Right lobe of liver (tissue), 6 donors: ENCODE measurements at regions not wholly inside any gene's neighbourhood (a gene's known extent, or its start where the extent isn't known, plus 50 kb on each side); places are given as distances from the start of the nearest gene placed in this dataset.

Experiments
- ATAC-seq, 4 donors: fragments of 200-7000 bp; cut with Tn5 transposase; one replicate each; pipeline ENCODE4 v1.9.1; 2020; ENCODE audit warnings: mild to moderate bottlenecking in 4 of 4, moderate library complexity in 4 of 4
- DNase-seq, 3 donors: peaks; one replicate each; pipeline ENCODE4 v3.0.0-alpha.2; 2020
- H3K27ac ChIP-seq, 3 donors: fragments of 200-600 bp; one replicate each; pipeline ENCODE4 v1.8.0; 2022
- H3K27me3 ChIP-seq, 2 donors: fragments of 200-600 bp; one replicate each; pipeline ENCODE4 v1.8.0; 2022
- H3K36me3 ChIP-seq, 4 donors: fragments of 200-600 bp; sonication (generic) in 1 of 4; one replicate each; pipeline versions ENCODE4 v1.5.1 to v1.8.0; 2017 to 2022; ENCODE audit warnings: control low read depth in 1 of 4
- H3K4me1 ChIP-seq, 4 donors: fragments of 200-600 bp; sonication (generic) in 1 of 4; one replicate each; pipeline versions ENCODE4 v1.5.1 to v1.8.0; 2017 to 2022; ENCODE audit warnings: control low read depth in 1 of 4
- H3K4me3 ChIP-seq, 3 donors: fragments of 200-600 bp; one replicate each; pipeline ENCODE4 v1.8.0; 2022
- H3K9me3 ChIP-seq, 4 donors: fragments of 200-600 bp; sonication (generic) in 1 of 4; one replicate each; pipeline versions ENCODE4 v1.5.1 to v1.8.0; 2017 to 2022; ENCODE audit warnings: control low read depth in 1 of 4
- POLR2A ChIP-seq: fragments of 450-650 bp; IDR thresholded peaks from one replicate; pipeline ENCODE4 v1.6.1; 2017; ENCODE audit warnings: antibody characterized with exemption, mild to moderate bottlenecking
- WGBS: methylation state at CpG from one replicate; pipeline ENCODE4 v1.1.6; 2018; ENCODE audit warnings: low coverage, low lambda C conversion rate; ENCODE audit not compliant: insufficient coverage; ENCODE audit errors: missing lambda C conversion rate; 5-methylcytosine and 5-hydroxymethylcytosine counted together
- intact Hi-C, 2 donors: fragments of 100-400 bp; cut with DNase I; formaldehyde crosslinking; loops; one replicate each; pipeline versions ENCODE4 v1.11.2 to v1.14.1; 2022
- TF ChIP-seq, protein P1 (sequence below), 4 donors: fragments of 200-600 bp in 3 of 4; fragments of 450-650 bp in 1 of 4; IDR thresholded peaks; one replicate each; pipeline versions ENCODE4 v1.5.1 to v1.8.0; 2016 to 2022; ENCODE audit warnings: antibody characterized with exemption in 4 of 4, mild to moderate bottlenecking in 2 of 4
- donor health status: DM: no; HTN: yes; CAD: no.
- donor health status: DM: no; HTN: no; CAD: no.
- donor health status: DM: no; HTN: no; CAD: no.
- donor health status: DM: no; HTN: yes; CAD: no.
- donor health status: DM: no; HTN: yes; CAD: no.

GRCh38 chrX:94551831-94552230 lies 877.8 kb downstream of the FAM133A start:
- DNase-seq (no peak), ATAC-seq (no peak)
- 51% methylated on average over 4 of the region's 4 CpGs for WGBS
- Histone ChIP-seq H3K4me1 (no peaks in the 10 kb centered on the region), H3K27me3 (no peaks in the 10 kb centered on the region), H3K36me3 (no peaks in the 10 kb centered on the region), H3K9me3 (no peaks in the 10 kb centered on the region), H3K27ac (no peak overlapping the region), H3K4me3 (no peak overlapping the region)
- no peak for TF ChIP-seq POLR2A
- TF ChIP-seq, protein P1, sequence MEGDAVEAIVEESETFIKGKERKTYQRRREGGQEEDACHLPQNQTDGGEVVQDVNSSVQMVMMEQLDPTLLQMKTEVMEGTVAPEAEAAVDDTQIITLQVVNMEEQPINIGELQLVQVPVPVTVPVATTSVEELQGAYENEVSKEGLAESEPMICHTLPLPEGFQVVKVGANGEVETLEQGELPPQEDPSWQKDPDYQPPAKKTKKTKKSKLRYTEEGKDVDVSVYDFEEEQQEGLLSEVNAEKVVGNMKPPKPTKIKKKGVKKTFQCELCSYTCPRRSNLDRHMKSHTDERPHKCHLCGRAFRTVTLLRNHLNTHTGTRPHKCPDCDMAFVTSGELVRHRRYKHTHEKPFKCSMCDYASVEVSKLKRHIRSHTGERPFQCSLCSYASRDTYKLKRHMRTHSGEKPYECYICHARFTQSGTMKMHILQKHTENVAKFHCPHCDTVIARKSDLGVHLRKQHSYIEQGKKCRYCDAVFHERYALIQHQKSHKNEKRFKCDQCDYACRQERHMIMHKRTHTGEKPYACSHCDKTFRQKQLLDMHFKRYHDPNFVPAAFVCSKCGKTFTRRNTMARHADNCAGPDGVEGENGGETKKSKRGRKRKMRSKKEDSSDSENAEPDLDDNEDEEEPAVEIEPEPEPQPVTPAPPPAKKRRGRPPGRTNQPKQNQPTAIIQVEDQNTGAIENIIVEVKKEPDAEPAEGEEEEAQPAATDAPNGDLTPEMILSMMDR (IDR thresholded peaks at IDR 0.05), result no peak
- intact Hi-C loops, result no loop called here

DNA sequence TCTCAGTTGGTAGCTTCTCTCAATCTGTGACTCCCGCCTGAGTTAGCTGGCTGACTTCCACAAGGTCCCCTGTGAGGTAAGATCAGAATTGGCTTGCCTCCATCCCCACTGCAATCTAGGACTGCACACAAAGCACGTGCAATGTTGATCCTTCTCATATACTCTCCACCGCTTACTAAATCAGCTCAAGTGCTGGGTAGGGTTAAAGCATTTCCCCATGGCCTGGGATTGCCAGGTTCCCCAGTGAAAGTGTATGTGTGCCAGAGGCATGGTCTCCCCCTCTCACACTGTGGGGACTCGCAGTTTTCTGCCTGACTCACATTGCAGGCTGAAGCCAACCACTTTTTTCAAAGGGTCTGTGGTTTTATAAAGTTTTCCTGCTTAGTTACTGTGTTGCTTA lies 886.9 kb downstream of the FAM133A start:
- intact Hi-C loops, result no loop called here

GRCh38 chrX:94576367-94577004 lies 902.5 kb downstream of the FAM133A start:
- no peak for ATAC-seq
- Histone ChIP-seq H3K4me1 (no peaks in the 10 kb centered on the region), H3K36me3 (no peaks in the 10 kb centered on the region), H3K9me3 (no peaks in the 10 kb centered on the region), H3K27me3 (no peaks in the 10 kb centered on the region), H3K4me3 (no peak overlapping the region), H3K27ac (no peak overlapping the region)
- 27% methylated on average over 2 of the region's 2 CpGs for WGBS
- intact Hi-C loops, result no loop called here
- DNase-seq, result no peak
- no peak for TF ChIP-seq POLR2A
- TF ChIP-seq, protein P1 (IDR thresholded peaks at IDR 0.05), result peak; percentile 16 to 29 (median 20)

More for the DNA sequence above, 886.9 kb downstream of the FAM133A start:
- H3K27ac ChIP-seq, result no peak overlapping the region
- H3K4me3 ChIP-seq, result no peak overlapping the region
- no peaks in the 10 kb centered on the region for H3K27me3 ChIP-seq
- ATAC-seq (no peak), DNase-seq (no peak)
- TF ChIP-seq, protein P1 (IDR thresholded peaks at IDR 0.05), result no peak
- no peak for TF ChIP-seq POLR2A
- H3K36me3 ChIP-seq, result no peaks in the 10 kb centered on the region
- H3K4me1 ChIP-seq, result no peaks in the 10 kb centered on the region
- peaks cover 0 to 5% (median 0%) of the 10 kb centered on the region in 4 donors for H3K9me3 ChIP-seq
- 38% methylated on average over 2 of the region's 4 CpGs for WGBS

DNA sequence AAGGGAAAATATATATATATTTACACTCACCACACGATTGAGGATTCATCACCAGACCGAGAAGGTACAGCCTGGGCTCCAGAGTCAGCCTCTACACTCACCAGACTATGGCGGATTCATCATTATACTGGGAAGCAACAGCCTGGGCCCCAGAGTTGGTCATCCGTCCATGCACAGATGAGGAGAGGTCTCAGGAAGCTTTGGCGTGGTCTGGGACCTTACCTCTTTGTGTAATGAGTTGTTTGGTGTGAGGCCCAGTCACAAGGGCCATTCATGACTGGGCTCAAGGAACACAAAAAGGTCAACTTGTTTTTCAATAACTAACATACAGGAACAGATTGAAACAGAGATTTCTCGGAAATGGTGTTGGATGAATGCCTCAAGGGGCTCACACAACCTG lies 926.1 kb downstream of the FAM133A start:
- no peaks in the 10 kb centered on the region for H3K27me3 ChIP-seq
- H3K27ac ChIP-seq, result no peak overlapping the region
- no peaks in the 10 kb centered on the region for H3K9me3 ChIP-seq
- no peaks in the 10 kb centered on the region for H3K4me1 ChIP-seq
- intact Hi-C loops, result no loop called here
- no peak for DNase-seq
- ATAC-seq, result no peak
- no peak overlapping the region for H3K4me3 ChIP-seq
- H3K36me3 ChIP-seq, result no peaks in the 10 kb centered on the region
- no peak for TF ChIP-seq POLR2A
- TF ChIP-seq, protein P1 (IDR thresholded peaks at IDR 0.05), result no peak
- WGBS, result 55% methylated on average over 5 of the region's 6 CpGs
